K562 (cell line): ENCODE measurements at regions not wholly inside any gene's neighbourhood (a gene's known extent, or its start where the extent isn't known, plus 50 kb on each side); places are given as distances from the start of the nearest gene placed in this dataset.

Source experiments
- ATAC-seq: fragments of 200-7000 bp; cut with Tn5 transposase; 3 replicates; pipeline ENCODE4 v1.9.1; 2020; ENCODE audit warnings: moderate library complexity
- BruUV-seq: library from RNA; stranded (reverse); fragments of 400-500 nt; replicated peaks from 2 replicates; lab custom pipeline; 2021; lab: Mats Ljungman, UMichigan
- CTCF ChIA-PET: fragments of 300-600 bp; formaldehyde crosslinking; extraction: SDS; loops from one replicate; lab custom pipeline; 2021; ENCODE audit warnings: low intra/inter-chr PET ratio; lab: Yijun Ruan, JAX
- POLR2A ChIA-PET: fragments of 300-600, 350-650 bp; sonication (Branson Sonifier 250); formaldehyde crosslinking; extraction: SDS; loops from one replicate; lab custom pipeline; 2021; ENCODE audit warnings: antibody characterized with exemption, inconsistent platforms; lab: Yijun Ruan, JAX
- DNase-seq, 4 experiments: peaks; one replicate each; pipeline versions ENCODE4 v3.0.0 to v3.0.0-alpha.2; 2011 to 2018; ENCODE audit warnings: low spot score in 3 of 4, mixed read lengths in 3 of 4; ENCODE audit errors: extremely low read depth in 1 of 4
- FAIRE-seq: peaks from 2 replicates; lab custom pipeline; 2011; peaks lifted over from hg19 to GRCh38; lab: Jason Lieb, UNC
- H2AFZ ChIP-seq: 2 replicates; pipeline ENCODE4 v1.6.0; 2011; ENCODE audit warnings: low read depth, low read length, control low read depth, inconsistent platforms
- H3K27ac ChIP-seq: fragments of 200-600 bp; 3 replicates; pipeline ENCODE4 v1.8.0; 2011; ENCODE audit warnings: low read depth, mild to moderate bottlenecking, control low read depth, inconsistent platforms, low read length, moderate library complexity, mixed read lengths; ENCODE audit errors: extremely low read depth
- H3K27me3 ChIP-seq, 2 experiments: fragments of 300-600 bp in 1 of 2; 2 replicates in 1 of 2; 3 replicates in 1 of 2; pipeline versions ENCODE4 v1.6.0 to v1.8.0; 2011; ENCODE audit warnings: inconsistent platforms in 2 of 2, low read length in 2 of 2, mild to moderate bottlenecking in 1 of 2, mixed read lengths in 1 of 2, moderate library complexity in 1 of 2; ENCODE audit not compliant: control insufficient read depth in 2 of 2, insufficient read depth in 2 of 2
- H3K36me3 ChIP-seq: fragments of 300-600 bp; 3 replicates; pipeline ENCODE4 v1.8.0; 2011; ENCODE audit warnings: mild to moderate bottlenecking, low read length, inconsistent platforms; ENCODE audit not compliant: control insufficient read depth, insufficient read depth
- H3K4me1 ChIP-seq, 2 experiments: fragments of 200-600 bp in 1 of 2; replicated peaks in 1 of 2; 2 replicates in 1 of 2; 3 replicates in 1 of 2; pipeline versions ENCODE4 v1.5.1 to v1.8.0; 2011; ENCODE audit warnings: inconsistent platforms in 2 of 2, low read length in 2 of 2, mild to moderate bottlenecking in 1 of 2, mixed read lengths in 1 of 2, moderate library complexity in 1 of 2; ENCODE audit not compliant: control insufficient read depth in 2 of 2, insufficient read depth in 2 of 2
- H3K4me2 ChIP-seq: 2 replicates; pipeline ENCODE4 v1.6.1; 2011; ENCODE audit warnings: low read length, control low read depth, inconsistent platforms, mixed read lengths; ENCODE audit not compliant: insufficient read depth
- H3K4me3 ChIP-seq: fragments of 200-600 bp; sonication (generic), shearing (Covaris generic); 2 replicates; pipeline ENCODE4 v1.5.1; 2016; ENCODE audit warnings: control low read depth, inconsistent platforms
- H3K79me2 ChIP-seq: fragments of 200-600 bp; 3 replicates; pipeline ENCODE4 v1.8.0; 2011; ENCODE audit warnings: low read length, inconsistent platforms; ENCODE audit not compliant: control insufficient read depth, insufficient read depth
- H3K9ac ChIP-seq, 2 experiments: 2 replicates each; pipeline versions ENCODE4 v1.6.0 to v1.6.1; 2011; ENCODE audit warnings: low read depth in 2 of 2, low read length in 2 of 2, control low read depth in 1 of 2, inconsistent platforms in 1 of 2, mild to moderate bottlenecking in 1 of 2, mixed read lengths in 1 of 2; ENCODE audit not compliant: insufficient read depth in 1 of 2
- H3K9me1 ChIP-seq: one replicate; pipeline ENCODE4 v1.6.0; 2011; ENCODE audit warnings: inconsistent platforms, mild to moderate bottlenecking, low read length, moderate library complexity; ENCODE audit not compliant: control insufficient read depth, insufficient read depth
- H3K9me3 ChIP-seq: replicated peaks from 2 replicates; pipeline ENCODE4 v1.5.1; 2011; ENCODE audit warnings: low read depth, low read length, inconsistent platforms; ENCODE audit not compliant: control insufficient read depth, insufficient read depth
- H4K20me1 ChIP-seq: replicated peaks from 2 replicates; pipeline ENCODE4 v1.6.1; 2011; ENCODE audit warnings: low read length, inconsistent platforms, mixed read lengths; ENCODE audit not compliant: control insufficient read depth, insufficient read depth
- E2F1 ChIP-seq: sonication (generic); formaldehyde crosslinking; IDR thresholded peaks from 2 replicates; pipeline ENCODE4 v1.8.1; 2023; ENCODE audit warnings: mild to moderate bottlenecking, missing genetic modification reagents, moderate library complexity
- JUNB ChIP-seq: fragments of 450-650 bp; formaldehyde crosslinking; conservative IDR thresholded peaks from 2 replicates; pipeline ENCODE4 v1.4.0; 2020; ENCODE audit warnings: mild to moderate bottlenecking
- STAT5A ChIP-seq: IDR thresholded peaks from 2 replicates; pipeline ENCODE4 v1.6.1; 2012; ENCODE audit warnings: low read length, inconsistent platforms, borderline replicate concordance
- TAF9B ChIP-seq: fragments of 450-650 bp; IDR thresholded peaks from 2 replicates; pipeline ENCODE4 v1.6.1; 2018; ENCODE audit warnings: mild to moderate bottlenecking; ENCODE audit not compliant: partially characterized antibody
- WGBS: fragments of 100-300 bp; shearing (Covaris generic); methylation state at CpG from one replicate; pipeline ENCODE4 v1.1.6; 2016; ENCODE audit warnings: low coverage, mixed read lengths; ENCODE audit not compliant: insufficient coverage; ENCODE audit errors: missing lambda C conversion rate; 5-methylcytosine and 5-hydroxymethylcytosine counted together
- in situ Hi-C: fragments of 300-500 bp; cut with MboI; formaldehyde crosslinking; loops from 4 replicates; pipeline ENCODE4 v1.15.0; 2018; ENCODE audit warnings: inconsistent platforms, mixed read lengths
- intact Hi-C: fragments of 100-400 bp; cut with micrococcal nuclease; formaldehyde crosslinking; loops from 2 replicates; pipeline ENCODE4 v1.14.2; 2022
- TF ChIP-seq, protein P1 (sequence below): fragments of 450-650 bp; IDR thresholded peaks from 2 replicates; pipeline ENCODE4 v1.6.1; 2017; ENCODE audit warnings: antibody characterized with exemption, mild to moderate bottlenecking

DNA sequence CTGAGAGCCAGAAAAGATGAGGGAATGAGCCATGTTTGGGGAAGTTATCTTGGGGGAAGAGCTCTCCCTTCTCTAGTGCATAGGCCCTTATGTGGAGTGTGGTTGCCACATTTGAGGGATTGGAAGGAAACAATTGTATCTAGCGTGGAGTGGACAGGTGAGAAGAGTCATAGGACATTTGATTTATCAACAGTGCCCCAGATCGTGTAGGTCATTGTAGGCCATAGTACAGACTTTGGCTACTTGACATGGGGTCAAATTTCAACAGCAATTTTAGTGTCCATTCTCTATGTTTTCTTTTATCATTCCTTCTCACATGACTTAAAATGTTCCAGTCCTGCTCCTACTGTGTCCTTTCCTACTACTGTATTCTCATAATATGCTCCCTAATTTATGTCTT lies 1182.8 kb downstream of the SORCS1 start:
- DNase-seq (no peak), FAIRE-seq (no peak), ATAC-seq (no peak)
- ChIA-PET POLR2A (no interaction called here), CTCF (no interaction called here)
- no peak overlapping the region for H3K9ac ChIP-seq
- TF ChIP-seq, protein P1, sequence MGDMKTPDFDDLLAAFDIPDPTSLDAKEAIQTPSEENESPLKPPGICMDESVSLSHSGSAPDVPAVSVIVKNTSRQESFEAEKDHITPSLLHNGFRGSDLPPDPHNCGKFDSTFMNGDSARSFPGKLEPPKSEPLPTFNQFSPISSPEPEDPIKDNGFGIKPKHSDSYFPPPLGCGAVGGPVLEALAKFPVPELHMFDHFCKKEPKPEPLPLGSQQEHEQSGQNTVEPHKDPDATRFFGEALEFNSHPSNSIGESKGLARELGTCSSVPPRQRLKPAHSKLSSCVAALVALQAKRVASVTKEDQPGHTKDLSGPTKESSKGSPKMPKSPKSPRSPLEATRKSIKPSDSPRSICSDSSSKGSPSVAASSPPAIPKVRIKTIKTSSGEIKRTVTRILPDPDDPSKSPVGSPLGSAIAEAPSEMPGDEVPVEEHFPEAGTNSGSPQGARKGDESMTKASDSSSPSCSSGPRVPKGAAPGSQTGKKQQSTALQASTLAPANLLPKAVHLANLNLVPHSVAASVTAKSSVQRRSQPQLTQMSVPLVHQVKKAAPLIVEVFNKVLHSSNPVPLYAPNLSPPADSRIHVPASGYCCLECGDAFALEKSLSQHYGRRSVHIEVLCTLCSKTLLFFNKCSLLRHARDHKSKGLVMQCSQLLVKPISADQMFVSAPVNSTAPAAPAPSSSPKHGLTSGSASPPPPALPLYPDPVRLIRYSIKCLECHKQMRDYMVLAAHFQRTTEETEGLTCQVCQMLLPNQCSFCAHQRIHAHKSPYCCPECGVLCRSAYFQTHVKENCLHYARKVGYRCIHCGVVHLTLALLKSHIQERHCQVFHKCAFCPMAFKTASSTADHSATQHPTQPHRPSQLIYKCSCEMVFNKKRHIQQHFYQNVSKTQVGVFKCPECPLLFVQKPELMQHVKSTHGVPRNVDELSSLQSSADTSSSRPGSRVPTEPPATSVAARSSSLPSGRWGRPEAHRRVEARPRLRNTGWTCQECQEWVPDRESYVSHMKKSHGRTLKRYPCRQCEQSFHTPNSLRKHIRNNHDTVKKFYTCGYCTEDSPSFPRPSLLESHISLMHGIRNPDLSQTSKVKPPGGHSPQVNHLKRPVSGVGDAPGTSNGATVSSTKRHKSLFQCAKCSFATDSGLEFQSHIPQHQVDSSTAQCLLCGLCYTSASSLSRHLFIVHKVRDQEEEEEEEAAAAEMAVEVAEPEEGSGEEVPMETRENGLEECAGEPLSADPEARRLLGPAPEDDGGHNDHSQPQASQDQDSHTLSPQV: no peak
- TF ChIP-seq JUNB (CRISPR knock-in tag): no peak
- no peak for TF ChIP-seq TAF9B
- no peak for TF ChIP-seq E2F1
- no peak for TF ChIP-seq STAT5A
- H3K36me3 ChIP-seq: no peaks in the 10 kb centered on the region
- no peaks in the 10 kb centered on the region for H3K4me1 ChIP-seq
- in situ Hi-C loops: no loop called here
- no peaks in the 10 kb centered on the region for H3K9me3 ChIP-seq
- intact Hi-C loops: no loop called here
- no peaks in the 10 kb centered on the region for H3K9me1 ChIP-seq
- H3K4me2 ChIP-seq: no peak overlapping the region
- H2AFZ ChIP-seq: no peak overlapping the region
- WGBS: 0% methylated on average over 2 of the region's 2 CpGs
- no peaks in the 10 kb centered on the region for H3K79me2 ChIP-seq
- BruUV-seq: no TSS peak
- no peaks in the 10 kb centered on the region for H4K20me1 ChIP-seq
- H3K27ac ChIP-seq: no peak overlapping the region
- H3K27me3 ChIP-seq: no peaks in the 10 kb centered on the region
- no peak overlapping the region for H3K4me3 ChIP-seq
